IMR-90 (cell line): ENCODE measurements at regions not wholly inside any gene's neighbourhood (a gene's known extent, or its start where the extent isn't known, plus 50 kb on each side); places are given as distances from the start of the nearest gene placed in this dataset.

Experiments
- ATAC-seq: fragments of 200-7000 bp; cut with Tn5 transposase; 2 replicates; pipeline ENCODE4 v1.9.1; 2020; ENCODE audit warnings: low read depth, mild to moderate bottlenecking, moderate library complexity
- BruUV-seq: library from RNA; stranded (reverse); fragments of 400-500 nt; replicated peaks from 2 replicates; lab custom pipeline; 2021; lab: Mats Ljungman, UMichigan
- CTCF ChIA-PET: fragments of 300-600 bp; formaldehyde crosslinking; extraction: SDS; loops from one replicate; lab custom pipeline; 2021; ENCODE audit warnings: antibody characterized with exemption; lab: Yijun Ruan, JAX
- POLR2A ChIA-PET: fragments of 300-600 bp; sonication (Branson Sonifier 250); formaldehyde crosslinking; loops from one replicate; lab custom pipeline; 2022; ENCODE audit warnings: antibody characterized with exemption; ENCODE audit not compliant: unreplicated experiment; lab: Charles Lee
- DNase-seq: peaks from one replicate; pipeline ENCODE4 v3.0.0; 2013
- H2AFZ ChIP-seq: replicated peaks from 2 replicates; pipeline ENCODE3; 2013; ENCODE audit warnings: low read length, mild to moderate bottlenecking; ENCODE audit not compliant: poor library complexity
- H2AK5ac ChIP-seq: 2 replicates; pipeline ENCODE4 v1.6.1; 2013; ENCODE audit warnings: low read depth, low read length, inconsistent platforms
- H2AK9ac ChIP-seq: replicated peaks from 2 replicates; pipeline ENCODE3; 2013; ENCODE audit warnings: mild to moderate bottlenecking, low read depth, low read length, moderate library complexity; ENCODE audit not compliant: poor library complexity
- H2BK120ac ChIP-seq: 2 replicates; pipeline ENCODE4 v1.6.1; 2013; ENCODE audit warnings: low read depth, low read length, inconsistent platforms
- H2BK15ac ChIP-seq: 3 replicates; pipeline ENCODE4 v1.6.1; 2013; ENCODE audit warnings: low read depth, low read length, inconsistent platforms
- H2BK20ac ChIP-seq: 2 replicates; pipeline ENCODE4 v1.6.1; 2013; ENCODE audit warnings: low read depth, mild to moderate bottlenecking, inconsistent platforms, low read length, moderate library complexity
- H2BK5ac ChIP-seq: 2 replicates; pipeline ENCODE4 v1.6.1; 2013; ENCODE audit warnings: mild to moderate bottlenecking, low read depth, low read length, inconsistent platforms; ENCODE audit not compliant: poor library complexity, severe bottlenecking
- H3K14ac ChIP-seq: replicated peaks from 2 replicates; pipeline ENCODE4 v1.6.1; 2013; ENCODE audit warnings: low read depth, low read length, inconsistent platforms
- H3K18ac ChIP-seq: 2 replicates; pipeline ENCODE4 v1.6.1; 2013; ENCODE audit warnings: low read depth, low read length, control low read depth
- H3K23ac ChIP-seq: 2 replicates; pipeline ENCODE4 v1.6.1; 2013; ENCODE audit warnings: low read depth, low read length, inconsistent platforms
- H3K27ac ChIP-seq: 2 replicates; pipeline ENCODE4 v1.5.1; 2013; ENCODE audit warnings: mild to moderate bottlenecking, control low read depth, low read length; ENCODE audit not compliant: insufficient read depth
- H3K27me3 ChIP-seq: 2 replicates; pipeline ENCODE4 v1.6.1; 2013; ENCODE audit warnings: low read length; ENCODE audit not compliant: control insufficient read depth, insufficient read depth
- H3K36me3 ChIP-seq: 2 replicates; pipeline ENCODE4 v1.6.1; 2013; ENCODE audit warnings: low read length, mixed read lengths; ENCODE audit not compliant: control insufficient read depth, insufficient read depth
- H3K4ac ChIP-seq: 2 replicates; pipeline ENCODE4 v1.6.1; 2013; ENCODE audit warnings: low read depth, low read length, inconsistent platforms
- H3K4me1 ChIP-seq: 2 replicates; pipeline ENCODE4 v1.6.1; 2013; ENCODE audit warnings: low read length, mixed read lengths; ENCODE audit not compliant: control insufficient read depth, insufficient read depth
- H3K4me2 ChIP-seq: 2 replicates; pipeline ENCODE4 v1.6.1; 2013; ENCODE audit warnings: low read depth, mild to moderate bottlenecking, control low read depth, low read length, moderate library complexity
- H3K4me3 ChIP-seq: 2 replicates; pipeline ENCODE4 v1.5.1; 2013; ENCODE audit warnings: low read depth, mild to moderate bottlenecking, control low read depth, low read length, moderate library complexity; ENCODE audit not compliant: insufficient read depth
- H3K56ac ChIP-seq: 2 replicates; pipeline ENCODE4 v1.6.1; 2013; ENCODE audit warnings: low read length, inconsistent platforms; ENCODE audit not compliant: insufficient read depth; ENCODE audit errors: extremely low read depth
- H3K79me1 ChIP-seq, 2 experiments: 2 replicates each; pipeline ENCODE4 v1.6.1; 2013; ENCODE audit warnings: low read length in 2 of 2, inconsistent platforms in 1 of 2, low read depth in 1 of 2
- H3K9ac ChIP-seq: 2 replicates; pipeline ENCODE4 v1.6.1; 2013; ENCODE audit warnings: low read depth, low read length, control low read depth
- H3K9me1 ChIP-seq: 2 replicates; pipeline ENCODE4 v1.6.1; 2013; ENCODE audit warnings: low read length, inconsistent platforms; ENCODE audit not compliant: insufficient read depth
- H3K9me3 ChIP-seq: 2 replicates; pipeline ENCODE4 v1.6.1; 2013; ENCODE audit warnings: low read length; ENCODE audit not compliant: control insufficient read depth, insufficient read depth
- H4K20me1 ChIP-seq: 2 replicates; pipeline ENCODE4 v1.6.1; 2013; ENCODE audit warnings: low read length, inconsistent platforms; ENCODE audit not compliant: insufficient read depth
- H4K5ac ChIP-seq: 2 replicates; pipeline ENCODE4 v1.6.1; 2013; ENCODE audit warnings: mild to moderate bottlenecking, low read depth, low read length, control low read depth
- H4K8ac ChIP-seq, 2 experiments: 2 replicates each; pipeline ENCODE4 v1.6.1; 2013; ENCODE audit warnings: low read depth in 2 of 2, low read length in 2 of 2, control low read depth in 1 of 2, inconsistent platforms in 1 of 2
- H4K91ac ChIP-seq: 2 replicates; pipeline ENCODE4 v1.6.1; 2013; ENCODE audit warnings: low read depth, low read length, inconsistent platforms; ENCODE audit not compliant: insufficient read depth
- BHLHE40 ChIP-seq: fragments of 150-350 bp; IDR thresholded peaks from 2 replicates; pipeline ENCODE4 v1.6.1; 2016; ENCODE audit warnings: mild to moderate bottlenecking, low read depth, low read length
- CEBPB ChIP-seq: IDR thresholded peaks from 2 replicates; pipeline ENCODE4 v1.6.1; 2012; ENCODE audit warnings: low read depth, low read length, improper control_type of control experiment
- ELK1 ChIP-seq: fragments of 150-350 bp; IDR thresholded peaks from 2 replicates; pipeline ENCODE4 v1.6.1; 2016; ENCODE audit warnings: low read depth, mild to moderate bottlenecking, low read length, moderate library complexity, borderline replicate concordance
- FOS ChIP-seq: fragments of 150-350 bp; IDR thresholded peaks from 2 replicates; pipeline ENCODE4 v1.6.1; 2016; ENCODE audit warnings: low read depth, low read length
- MAFK ChIP-seq: IDR thresholded peaks from 2 replicates; pipeline ENCODE4 v1.6.1; 2012; ENCODE audit warnings: low read depth, low read length, improper control_type of control experiment
- MAZ ChIP-seq: IDR thresholded peaks from 2 replicates; pipeline ENCODE4 v1.6.1; 2012; ENCODE audit warnings: low read depth, mild to moderate bottlenecking, low read length, improper control_type of control experiment, moderate library complexity, borderline replicate concordance
- MXI1 ChIP-seq: IDR thresholded peaks from 2 replicates; pipeline ENCODE4 v1.6.1; 2012; ENCODE audit warnings: low read depth, mild to moderate bottlenecking, low read length, moderate library complexity, borderline replicate concordance
- NFE2L2 ChIP-seq: fragments of 150-350 bp; IDR thresholded peaks from 2 replicates; pipeline ENCODE4 v1.6.1; 2016; ENCODE audit warnings: low read depth, mild to moderate bottlenecking, low read length
- POLR2A ChIP-seq: IDR thresholded peaks from 2 replicates; pipeline ENCODE4 v1.6.1; 2012; ENCODE audit warnings: mild to moderate bottlenecking, low read depth, low read length
- RAD21 ChIP-seq: IDR thresholded peaks from 2 replicates; pipeline ENCODE4 v1.6.1; 2012; ENCODE audit warnings: low read length, improper control_type of control experiment
- RCOR1 ChIP-seq: IDR thresholded peaks from 2 replicates; pipeline ENCODE4 v1.6.1; 2012; ENCODE audit warnings: mild to moderate bottlenecking, low read length, improper control_type of control experiment; ENCODE audit not compliant: insufficient replicate concordance
- RFX5 ChIP-seq: IDR thresholded peaks from 2 replicates; pipeline ENCODE4 v1.8.0; 2012; ENCODE audit warnings: low read depth, mild to moderate bottlenecking, low read length, moderate library complexity
- SMC3 ChIP-seq: fragments of 150-350 bp; IDR thresholded peaks from 2 replicates; pipeline ENCODE4 v1.6.1; 2016; ENCODE audit warnings: low read depth, mild to moderate bottlenecking, antibody characterized with exemption, low read length, moderate library complexity
- WGBS, 2 experiments: methylation state at CpG; one replicate each; pipeline versions ENCODE4 v1.1.5 to v1.1.7; 2013; ENCODE audit warnings: missing lambda C conversion rate in 2 of 2; ENCODE audit not compliant: insufficient read length in 1 of 2; ENCODE audit errors: extremely low coverage in 2 of 2; 5-methylcytosine and 5-hydroxymethylcytosine counted together
- dilution Hi-C: fragments of 300-500 bp; cut with HindIII; formaldehyde crosslinking; loops from one replicate; pipeline ENCODE4 v1.14.3; 2018; ENCODE audit warnings: low sequenced_read_pairs; ENCODE audit not compliant: unreplicated experiment
- in situ Hi-C: fragments of 300-500 bp; cut with MboI; formaldehyde crosslinking; loops from 3 replicates; pipeline ENCODE4 v1.14.3; 2019; ENCODE audit warnings: low sequenced_read_pairs, inconsistent platforms, mixed read lengths
- intact Hi-C: fragments of 100-400 bp; cut with micrococcal nuclease; formaldehyde crosslinking; loops from 2 replicates; pipeline ENCODE4 v1.10.0; 2022
- TF ChIP-seq, protein P1 (sequence below): conservative IDR thresholded peaks from 2 replicates; pipeline ENCODE4 v1.5.1; 2012; ENCODE audit warnings: mild to moderate bottlenecking, low read depth, low read length, improper control_type of control experiment
- TF ChIP-seq, protein P2 (sequence below): fragments of 150-350 bp; IDR thresholded peaks from 2 replicates; pipeline ENCODE4 v1.6.1; 2017; ENCODE audit warnings: mild to moderate bottlenecking, antibody characterized with exemption, low read length, low read depth

- DNase-seq (no peak), ATAC-seq (no peak)
- Histone ChIP-seq H3K4me3 (no peak overlapping the region), H4K5ac (no peak overlapping the region), H3K27ac (no peak overlapping the region), H2AFZ (no peak overlapping the region), H2AK5ac (no peak overlapping the region), H2AK9ac (no peak overlapping the region), H3K4me2 (no peak overlapping the region), H3K27me3 (0 out of 2 replicates have a peak, but pooled peaks cover 1% of the 10 kb centered on the region), H3K18ac (no peak overlapping the region), H3K56ac (no peak overlapping the region), H3K9ac (no peak overlapping the region), H3K4me1 (peaks cover 6% of the 10 kb centered on the region), H4K8ac (no peak overlapping the region), H3K23ac (no peak overlapping the region), H3K4ac (no peak overlapping the region), H4K20me1 (no peaks in the 10 kb centered on the region), H2BK5ac (no peak overlapping the region), H2BK120ac (no peak overlapping the region), H4K91ac (no peak overlapping the region), H3K9me1 (no peaks in the 10 kb centered on the region), H3K79me1 (no peaks in the 10 kb centered on the region), H2BK15ac (no peak overlapping the region), H3K9me3 (no peaks in the 10 kb centered on the region), H3K36me3 (no peaks in the 10 kb centered on the region), H3K14ac (no peak overlapping the region), H2BK20ac (no peak overlapping the region)
- TF ChIP-seq RAD21 (no peak), CEBPB (no peak), RCOR1 (no peak), ELK1 (no peak), MAFK (no peak), SMC3 (no peak), NFE2L2 (no peak), MXI1 (no peak), FOS (no peak), BHLHE40 (no peak), RFX5 (no peak), MAZ (no peak), POLR2A (no peak)
- TF ChIP-seq, protein P1, sequence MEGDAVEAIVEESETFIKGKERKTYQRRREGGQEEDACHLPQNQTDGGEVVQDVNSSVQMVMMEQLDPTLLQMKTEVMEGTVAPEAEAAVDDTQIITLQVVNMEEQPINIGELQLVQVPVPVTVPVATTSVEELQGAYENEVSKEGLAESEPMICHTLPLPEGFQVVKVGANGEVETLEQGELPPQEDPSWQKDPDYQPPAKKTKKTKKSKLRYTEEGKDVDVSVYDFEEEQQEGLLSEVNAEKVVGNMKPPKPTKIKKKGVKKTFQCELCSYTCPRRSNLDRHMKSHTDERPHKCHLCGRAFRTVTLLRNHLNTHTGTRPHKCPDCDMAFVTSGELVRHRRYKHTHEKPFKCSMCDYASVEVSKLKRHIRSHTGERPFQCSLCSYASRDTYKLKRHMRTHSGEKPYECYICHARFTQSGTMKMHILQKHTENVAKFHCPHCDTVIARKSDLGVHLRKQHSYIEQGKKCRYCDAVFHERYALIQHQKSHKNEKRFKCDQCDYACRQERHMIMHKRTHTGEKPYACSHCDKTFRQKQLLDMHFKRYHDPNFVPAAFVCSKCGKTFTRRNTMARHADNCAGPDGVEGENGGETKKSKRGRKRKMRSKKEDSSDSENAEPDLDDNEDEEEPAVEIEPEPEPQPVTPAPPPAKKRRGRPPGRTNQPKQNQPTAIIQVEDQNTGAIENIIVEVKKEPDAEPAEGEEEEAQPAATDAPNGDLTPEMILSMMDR: no peak
- TF ChIP-seq, protein P2, sequence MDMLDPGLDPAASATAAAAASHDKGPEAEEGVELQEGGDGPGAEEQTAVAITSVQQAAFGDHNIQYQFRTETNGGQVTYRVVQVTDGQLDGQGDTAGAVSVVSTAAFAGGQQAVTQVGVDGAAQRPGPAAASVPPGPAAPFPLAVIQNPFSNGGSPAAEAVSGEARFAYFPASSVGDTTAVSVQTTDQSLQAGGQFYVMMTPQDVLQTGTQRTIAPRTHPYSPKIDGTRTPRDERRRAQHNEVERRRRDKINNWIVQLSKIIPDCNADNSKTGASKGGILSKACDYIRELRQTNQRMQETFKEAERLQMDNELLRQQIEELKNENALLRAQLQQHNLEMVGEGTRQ: no peak
- no TSS peak for BruUV-seq
- in situ Hi-C loops: no loop called here
- dilution Hi-C loops: no loop called here
- CTCF ChIA-PET: interaction anchor here (0.6 kb wide), 1 partner anchor 11 kb away, joined by 3 read pairs; no protein-coding TSS in a partner anchor
- intact Hi-C loops: no loop called here
- WGBS, 2 experiments: no CpG with 5 or more reads among the region's 3 CpGs
- POLR2A ChIA-PET: no interaction called here
Measured at GRCh38 chr12:91377436-91377835, 194.8 kb upstream of the DCN start.
